ENCODE measurements at regions not wholly inside any gene's neighbourhood (a gene's known extent, or its start where the extent isn't known, plus 50 kb on each side); places are given as distances from the start of the nearest gene placed in this dataset.
"Not testable (repeated sequence)": the region's sequence is repeated elsewhere in the genome, so short reads cannot be mapped to it uniquely, and the experiment has no call there.

DNA sequence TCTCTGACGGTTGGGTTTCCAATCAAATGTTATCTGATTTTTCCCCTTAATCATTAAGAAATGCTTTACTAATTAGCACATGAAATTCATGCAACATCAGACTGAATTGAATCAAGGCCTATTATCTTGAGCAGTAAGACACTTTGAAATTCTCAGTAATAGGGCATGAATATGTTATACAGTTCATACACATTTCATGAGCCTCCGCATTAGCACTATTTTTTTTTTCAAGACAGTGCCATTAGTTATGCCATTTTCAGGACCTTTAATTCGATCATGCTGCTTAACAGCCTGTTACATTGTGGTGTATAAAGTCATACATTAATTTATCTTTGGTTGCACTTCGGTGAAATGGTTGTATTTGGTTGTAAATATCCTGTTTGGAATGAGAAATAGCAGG lies 862.6 kb upstream of the GOT2 start:
- H3K4me3 ChIP-seq (ENCODE audit: low read depth, low read length), result no peak overlapping the region

DNA sequence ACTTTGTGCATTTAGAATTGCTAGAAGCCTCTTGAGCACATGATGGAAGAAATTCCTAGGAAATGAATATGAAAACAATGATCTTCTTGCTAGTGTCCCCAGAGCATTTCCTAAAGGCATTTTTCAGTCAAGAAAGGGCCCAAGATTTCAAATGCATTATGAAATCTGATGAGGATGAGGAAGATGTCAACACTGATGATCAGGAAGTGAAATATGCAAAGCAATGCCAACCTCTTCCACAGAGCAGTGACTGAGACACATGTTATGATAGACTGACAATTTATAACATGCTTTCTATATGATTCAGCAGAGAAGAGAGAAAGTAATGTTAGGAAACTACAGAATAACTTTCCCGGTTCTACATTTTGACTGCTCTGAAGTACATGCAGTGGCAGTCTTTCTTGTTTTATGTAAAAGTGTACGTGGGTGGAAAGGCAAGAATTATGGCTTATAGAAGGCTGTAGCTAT lies 859.1 kb upstream of the GOT2 start:
- H3K4me3 ChIP-seq (ENCODE audit: low read depth, low read length), result no peak overlapping the region

DNA sequence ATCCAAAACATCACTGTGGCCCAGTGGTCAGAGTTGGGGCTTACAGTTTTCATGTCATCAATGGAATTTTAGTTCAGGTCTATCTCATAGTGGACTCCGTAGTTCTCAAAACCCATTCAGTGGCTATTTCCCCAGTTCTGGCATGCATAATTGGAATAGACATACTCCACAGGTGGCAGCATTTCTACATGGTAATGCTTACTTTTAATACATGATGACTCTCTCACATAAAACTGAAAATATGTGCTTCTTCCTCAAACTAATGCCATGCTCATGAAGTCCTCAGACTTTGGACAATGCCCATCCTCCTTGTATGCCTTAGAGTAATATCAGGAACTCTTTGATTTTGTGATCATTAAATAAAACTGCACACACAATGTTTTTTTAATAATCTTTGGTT lies 857.4 kb upstream of the GOT2 start:
- no peak overlapping the region for H3K4me3 ChIP-seq (ENCODE audit: low read depth, low read length)

DNA sequence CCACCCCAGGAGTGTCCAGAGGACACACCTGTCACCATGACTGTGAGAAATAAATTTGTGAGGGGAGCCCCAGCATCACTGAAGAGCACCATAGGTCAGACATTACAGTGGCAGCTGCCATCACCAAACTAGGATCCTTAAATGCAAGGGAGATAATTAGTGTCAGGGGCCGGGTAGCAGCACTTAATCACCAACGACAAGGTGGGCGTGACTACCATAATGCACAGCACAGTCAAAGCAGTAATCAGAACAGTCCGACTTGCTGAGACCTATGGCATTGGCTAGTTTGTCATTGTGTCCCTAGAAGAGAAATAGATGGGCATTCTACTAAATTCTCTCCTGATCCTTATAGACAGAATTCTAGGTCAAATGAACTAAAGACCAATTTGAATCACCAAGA lies 856.7 kb upstream of the GOT2 start:
- no peak overlapping the region for H3K4me3 ChIP-seq (ENCODE audit: low read depth, low read length)

DNA sequence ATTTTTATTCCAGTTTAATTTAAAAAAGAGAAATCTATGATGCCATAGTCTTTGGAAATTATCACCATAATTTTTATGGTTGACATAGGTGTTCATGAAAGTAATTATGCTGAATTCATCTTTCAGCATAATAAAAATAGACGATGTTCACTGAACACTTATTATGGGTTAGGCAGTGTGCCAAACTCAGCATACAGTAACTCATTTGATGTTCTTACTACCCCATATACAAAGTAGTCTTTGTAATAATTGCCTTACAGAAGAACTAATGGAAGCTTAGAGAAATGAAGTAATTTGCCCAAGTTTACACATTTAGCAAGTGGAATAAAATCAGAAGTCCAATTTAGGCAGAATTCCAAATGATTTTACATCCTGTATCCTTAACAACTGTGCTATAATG lies 852.2 kb upstream of the GOT2 start:
- H3K4me3 ChIP-seq (ENCODE audit: low read depth, low read length), result no peak overlapping the region

DNA sequence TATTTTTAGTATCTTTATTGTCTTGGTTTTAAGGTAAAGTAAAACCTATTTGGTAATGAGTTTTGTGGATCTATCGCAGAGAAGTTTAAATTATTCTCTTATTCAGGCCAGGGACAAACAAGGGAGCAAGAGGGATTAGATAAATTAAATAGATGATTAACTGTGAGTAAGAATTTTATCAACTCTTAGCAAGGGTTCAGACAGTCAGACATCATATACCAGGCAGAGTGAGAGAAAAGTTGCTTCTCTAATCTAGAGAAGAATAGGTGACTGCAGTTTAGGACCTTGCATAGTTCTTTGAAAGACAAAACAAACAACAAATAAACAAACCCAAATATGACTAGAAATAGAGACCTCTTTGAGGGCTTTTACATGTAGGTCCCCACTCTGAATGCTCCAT lies 840.2 kb upstream of the GOT2 start:
- H3K4me3 ChIP-seq (ENCODE audit: low read depth, low read length), result no peak overlapping the region

DNA sequence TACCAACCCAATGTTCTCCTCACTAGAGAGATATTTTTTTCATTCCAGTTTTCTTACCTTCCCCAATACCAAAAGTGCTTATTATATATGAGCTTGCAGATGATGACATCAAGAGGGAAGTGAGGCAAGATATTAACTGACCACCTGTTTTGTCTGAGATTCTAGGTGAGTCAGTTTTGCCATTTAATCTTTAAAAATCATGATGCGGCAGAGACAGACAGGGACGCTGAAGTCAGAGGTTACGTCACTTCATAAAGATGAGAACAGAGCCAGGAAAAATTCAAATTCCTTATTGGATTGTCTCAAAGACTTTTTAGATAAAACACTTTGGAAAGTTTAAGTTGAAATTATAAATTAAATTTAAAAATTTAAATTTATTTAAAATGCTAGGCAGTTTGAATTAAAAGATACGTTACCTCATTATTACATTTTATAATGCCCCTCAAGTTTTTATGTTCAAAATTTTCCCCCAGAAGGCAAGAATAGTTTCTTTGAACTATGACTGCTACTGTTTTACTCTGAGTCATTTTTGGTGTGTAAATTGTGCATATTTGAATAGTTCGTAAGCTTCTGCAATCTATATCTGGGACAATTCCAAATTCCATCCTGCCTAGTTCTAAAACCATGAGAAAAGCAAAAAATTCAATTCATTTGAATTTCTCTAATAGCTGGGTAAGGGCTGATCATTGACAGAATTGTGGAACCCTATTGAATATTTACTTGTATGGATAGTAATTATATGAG lies 839.6 kb upstream of the GOT2 start:
- no peak overlapping the region for H3K4me3 ChIP-seq (ENCODE audit: low read depth, low read length)

DNA sequence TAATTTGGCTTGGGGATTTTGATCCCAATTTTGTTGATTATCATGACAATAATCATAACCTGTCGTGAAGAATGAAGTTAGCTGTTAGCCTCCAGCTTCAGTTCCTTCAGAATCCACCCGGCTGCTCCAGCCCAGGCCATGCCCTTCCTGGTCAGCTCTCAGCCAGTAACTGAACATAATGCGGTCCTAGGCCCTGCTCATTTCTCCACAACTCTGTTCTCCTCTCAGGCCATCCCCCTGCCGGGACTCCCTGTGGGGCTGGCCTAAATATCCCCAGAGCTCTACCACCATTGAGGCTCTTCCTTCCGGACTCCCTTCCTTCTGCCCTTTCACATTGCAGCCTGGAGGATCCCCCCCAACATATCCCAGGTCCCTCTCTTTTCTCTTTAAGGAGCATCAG lies 833.4 kb upstream of the GOT2 start:
- H3K4me3 ChIP-seq (ENCODE audit: low read depth, low read length), result no peak overlapping the region

DNA sequence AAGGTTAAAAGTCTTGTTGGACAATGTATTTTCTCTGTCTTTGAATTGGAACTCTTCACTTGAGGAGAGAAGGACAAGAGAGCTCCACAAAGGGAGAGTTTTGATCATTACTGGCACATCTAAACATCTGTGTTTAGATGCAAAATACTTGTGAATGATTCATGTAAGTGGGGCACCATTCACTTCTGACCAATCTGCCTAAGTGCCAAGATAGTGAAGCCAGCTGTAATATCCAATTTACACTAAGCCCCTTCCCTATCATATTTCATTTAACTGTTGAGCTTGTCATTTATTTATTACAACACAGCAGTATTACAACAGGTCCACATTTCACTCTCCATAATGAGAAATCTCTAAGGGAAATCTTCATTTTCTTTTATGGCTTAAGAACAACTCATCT lies 832.3 kb upstream of the GOT2 start:
- no peak overlapping the region for H3K4me3 ChIP-seq (ENCODE audit: low read depth, low read length)

DNA sequence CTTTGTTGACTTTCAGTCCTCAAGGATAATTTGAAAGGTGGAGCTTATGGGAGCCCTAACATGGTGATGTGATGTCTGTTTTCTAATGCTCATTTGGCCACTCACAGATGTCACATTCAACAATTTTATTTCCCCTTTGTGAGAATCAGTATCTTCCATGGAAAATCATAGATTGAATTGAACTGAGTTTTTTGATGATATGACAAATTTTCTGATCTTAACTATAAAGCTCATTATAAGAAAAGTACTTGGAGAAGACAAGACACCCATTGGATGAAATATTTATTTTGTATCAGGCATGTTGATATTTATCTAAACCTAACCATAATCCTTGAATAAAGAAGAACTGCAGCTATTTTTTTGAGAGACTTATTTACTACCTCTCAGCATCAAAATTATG lies 824.6 kb upstream of the GOT2 start:
- H3K4me3 ChIP-seq (ENCODE audit: low read depth, low read length), result no peak overlapping the region

DNA sequence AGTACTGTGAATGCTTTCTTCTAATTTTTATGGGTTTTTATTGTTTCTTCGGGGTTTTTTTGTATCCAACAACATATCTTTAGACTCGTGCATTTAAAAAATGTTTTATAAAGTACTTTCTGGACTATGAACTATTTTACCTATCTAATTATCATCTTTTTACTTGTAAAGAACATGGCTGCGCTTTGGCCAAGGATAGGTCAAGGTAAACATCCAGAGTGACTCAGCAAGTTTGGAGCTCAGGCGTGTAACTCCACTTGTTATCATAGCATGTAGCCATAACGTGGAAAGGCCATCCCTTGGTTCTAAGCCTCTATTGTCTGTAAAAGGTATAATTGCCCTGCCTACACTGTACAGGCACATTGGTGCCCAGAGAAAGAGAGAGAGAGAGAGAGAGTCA lies 818.0 kb upstream of the GOT2 start:
- no peak overlapping the region for H3K4me3 ChIP-seq (ENCODE audit: low read depth, low read length)

DNA sequence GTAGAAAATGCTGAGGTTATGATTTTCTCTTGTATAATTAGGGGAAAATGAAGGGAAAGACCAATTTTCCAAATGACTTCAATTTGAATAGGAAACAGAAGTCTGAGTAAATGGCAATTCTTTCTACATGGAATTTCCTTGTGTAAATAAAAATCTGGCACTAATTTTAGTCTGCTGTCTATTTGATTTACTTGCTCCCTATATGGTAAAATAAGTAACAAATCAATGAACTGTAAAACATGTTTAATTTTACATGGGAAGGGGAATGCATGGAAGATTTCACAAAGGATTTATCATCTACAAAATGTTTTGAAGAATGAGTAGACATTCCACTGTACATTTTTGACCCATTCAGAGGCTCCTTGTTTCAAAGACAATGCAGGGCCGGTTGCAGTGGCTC lies 811.6 kb upstream of the GOT2 start:
- H3K4me3 ChIP-seq (ENCODE audit: low read depth, low read length), result no peak overlapping the region

DNA sequence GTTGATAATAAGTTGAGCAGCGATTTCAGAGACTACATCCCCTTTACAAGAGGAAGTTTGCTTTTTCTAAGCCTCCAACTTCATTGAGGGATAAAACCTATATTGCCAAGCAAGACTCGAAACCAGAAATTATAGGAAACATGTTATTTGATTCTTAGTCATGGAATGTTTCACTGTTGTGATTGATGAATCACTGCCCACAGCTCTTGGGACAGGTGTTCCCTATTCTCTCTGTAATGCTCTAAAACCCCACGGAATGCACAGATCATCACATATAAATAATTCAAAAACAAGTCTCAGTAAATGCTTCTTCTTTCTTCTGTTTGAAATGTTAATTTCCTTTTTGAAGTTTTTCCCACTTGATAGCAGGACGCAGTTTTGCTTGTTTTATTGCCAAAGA lies 809.5 kb upstream of the GOT2 start:
- no peak overlapping the region for H3K4me3 ChIP-seq (ENCODE audit: low read depth, low read length)

DNA sequence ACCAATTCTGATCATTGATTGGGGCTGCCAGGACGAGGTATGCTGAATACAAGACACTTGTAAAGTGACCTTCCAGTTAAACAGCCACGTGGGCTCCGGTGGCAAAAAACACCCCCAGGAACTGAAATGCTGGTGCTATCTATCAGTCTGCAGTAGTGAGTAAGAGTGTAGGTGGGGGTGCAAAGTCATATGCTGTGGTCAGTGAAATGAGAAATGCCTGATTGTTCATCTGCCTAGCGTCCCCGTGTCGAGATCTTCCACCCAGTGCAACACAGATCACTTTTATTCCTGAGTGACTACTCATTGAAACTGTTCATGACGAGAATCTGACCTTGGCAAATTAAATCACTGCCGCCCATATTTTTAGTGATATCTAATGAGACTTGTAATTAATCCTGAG lies 806.5 kb upstream of the GOT2 start:
- no peak overlapping the region for H3K4me3 ChIP-seq (ENCODE audit: low read depth, low read length)

DNA sequence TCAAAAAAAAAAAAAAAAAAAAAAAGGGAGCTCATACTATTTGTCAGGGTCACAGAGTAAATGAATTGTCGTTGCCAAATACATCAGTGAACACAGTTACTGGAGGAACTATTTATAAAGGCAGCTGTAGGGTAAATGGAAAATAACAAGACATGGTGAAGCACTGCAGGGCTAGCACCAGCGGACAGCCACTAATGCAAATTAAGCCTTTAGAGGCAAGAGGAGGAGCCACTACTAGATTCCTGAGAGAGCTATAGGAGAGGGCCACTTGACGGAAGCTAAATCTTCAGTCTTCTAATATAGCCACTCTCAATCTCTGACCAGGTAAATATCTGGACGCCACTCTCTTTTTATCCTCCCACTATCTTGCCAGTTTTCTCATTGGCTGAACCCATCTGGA lies 801.2 kb upstream of the GOT2 start:
- H3K4me3 ChIP-seq (ENCODE audit: low read depth, low read length), result no peak overlapping the region

DNA sequence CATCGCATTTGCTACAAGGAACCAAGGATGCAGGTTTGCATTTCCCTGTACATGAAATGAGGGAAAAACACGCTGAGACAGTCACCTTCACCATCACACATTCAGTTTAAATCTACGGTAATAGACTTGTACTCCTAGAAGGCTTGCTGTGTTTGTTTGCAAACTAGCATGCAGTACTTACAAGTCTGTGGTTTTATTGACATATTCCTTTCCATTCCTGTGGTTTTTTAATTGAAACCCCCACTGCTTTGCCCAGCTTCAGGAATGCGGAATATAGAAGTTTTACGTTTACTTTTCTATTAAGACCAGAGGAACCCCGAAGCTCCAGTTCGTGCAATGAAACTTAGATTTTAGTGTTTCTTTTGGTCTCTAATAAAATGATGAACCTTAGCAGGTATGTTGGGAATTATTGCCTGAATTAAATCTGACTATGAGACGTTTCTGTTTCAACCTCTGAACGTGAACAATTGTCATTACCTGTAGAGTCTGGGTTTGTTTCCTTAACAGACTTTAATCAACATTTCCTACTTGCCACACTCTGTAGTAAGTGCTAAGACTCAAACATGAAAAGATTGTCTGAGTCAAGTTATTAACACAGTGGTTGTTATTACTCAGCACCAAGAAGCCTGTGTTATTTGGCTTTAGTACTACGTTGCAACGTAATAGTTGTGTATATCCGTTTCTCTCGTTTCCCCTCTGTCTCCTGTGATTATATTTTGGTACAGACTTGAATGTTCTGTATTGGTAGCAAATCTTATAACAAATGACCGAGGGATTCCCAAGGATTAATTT lies 793.3 kb upstream of the GOT2 start:
- no peak overlapping the region for H3K4me3 ChIP-seq (ENCODE audit: low read depth, low read length)

DNA sequence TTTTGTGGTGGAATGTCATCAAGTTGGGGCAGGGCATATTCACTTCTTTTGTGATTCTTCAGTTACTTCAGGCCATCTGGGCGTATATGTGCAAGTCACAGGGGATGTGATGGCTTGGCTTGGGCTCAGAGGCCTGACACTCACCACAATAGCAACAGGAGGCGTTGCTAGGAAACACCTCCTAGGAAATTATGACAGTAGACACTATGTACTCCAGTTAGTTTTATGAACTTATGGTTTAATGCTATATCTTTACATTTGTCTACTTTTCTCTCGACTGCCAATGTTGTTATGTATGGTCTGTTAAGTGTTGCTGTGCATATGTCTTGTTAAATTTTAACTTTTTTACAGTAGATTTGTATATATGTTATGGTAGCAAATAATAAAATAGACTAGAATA lies 788.7 kb upstream of the GOT2 start:
- no peak overlapping the region for H3K4me3 ChIP-seq (ENCODE audit: low read depth, low read length)

DNA sequence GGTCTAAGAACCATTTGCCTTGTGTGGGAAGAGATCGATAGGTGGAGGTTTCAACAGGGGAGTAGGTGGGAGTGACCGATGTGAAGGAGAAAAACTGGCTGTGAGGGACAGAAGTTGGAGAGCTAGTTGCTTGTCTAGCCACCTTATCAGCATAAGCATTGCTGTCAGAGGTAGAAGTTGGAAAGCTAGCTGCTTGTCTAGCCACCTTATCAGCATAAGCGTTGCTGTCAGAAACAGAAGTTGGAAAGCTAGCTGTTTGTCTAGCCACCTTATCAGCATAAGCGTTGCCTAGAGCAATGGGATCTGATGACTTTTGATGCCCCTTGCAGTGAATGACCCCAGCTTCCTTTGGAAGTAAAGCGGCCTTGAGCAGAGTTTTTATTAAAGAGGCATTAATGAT lies 784.6 kb upstream of the GOT2 start:
- H3K4me3 ChIP-seq (ENCODE audit: low read depth, low read length), result not testable (repeated sequence)

DNA sequence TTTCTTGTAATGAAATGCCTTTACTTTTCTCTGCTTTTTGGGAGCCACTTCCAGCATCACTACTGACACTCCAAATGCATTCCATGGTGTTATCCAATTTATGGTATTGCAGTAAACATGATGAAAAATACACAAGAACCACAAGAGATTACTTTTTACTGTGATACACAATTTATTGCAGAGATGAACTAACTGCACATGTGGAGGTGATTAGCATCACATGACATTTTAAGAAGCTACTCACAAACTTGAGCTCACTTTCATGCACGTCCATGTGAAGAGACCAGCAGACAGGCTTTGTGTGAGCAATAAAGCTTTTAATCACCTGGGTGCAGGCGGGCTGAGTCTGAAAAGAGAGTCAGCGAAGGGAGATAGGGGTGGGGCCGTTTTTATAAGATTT lies 780.5 kb upstream of the GOT2 start:
- no peak overlapping the region for H3K4me3 ChIP-seq (ENCODE audit: low read depth, low read length)

DNA sequence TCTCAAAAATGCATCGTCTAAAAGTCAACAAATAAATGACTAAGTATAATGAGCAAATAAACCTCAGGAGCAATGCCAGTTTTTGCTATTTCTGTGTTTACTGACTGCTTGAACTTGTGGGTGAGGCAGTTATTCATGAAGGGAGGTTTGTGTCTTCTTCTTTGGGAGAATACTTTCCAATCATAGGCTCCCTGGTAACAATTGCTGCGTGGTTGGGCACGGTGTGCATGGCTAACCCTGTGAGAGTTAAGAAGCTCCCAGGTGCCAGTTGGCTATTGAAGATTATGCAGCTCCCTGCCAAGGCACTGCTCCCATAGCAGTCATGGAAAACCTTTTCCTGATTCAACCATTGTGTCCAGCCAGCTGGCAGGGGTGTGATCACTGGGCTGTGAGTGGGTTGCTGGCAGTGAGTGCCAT lies 775.9 kb upstream of the GOT2 start:
- no peak overlapping the region for H3K4me3 ChIP-seq (ENCODE audit: low read depth, low read length)

DNA sequence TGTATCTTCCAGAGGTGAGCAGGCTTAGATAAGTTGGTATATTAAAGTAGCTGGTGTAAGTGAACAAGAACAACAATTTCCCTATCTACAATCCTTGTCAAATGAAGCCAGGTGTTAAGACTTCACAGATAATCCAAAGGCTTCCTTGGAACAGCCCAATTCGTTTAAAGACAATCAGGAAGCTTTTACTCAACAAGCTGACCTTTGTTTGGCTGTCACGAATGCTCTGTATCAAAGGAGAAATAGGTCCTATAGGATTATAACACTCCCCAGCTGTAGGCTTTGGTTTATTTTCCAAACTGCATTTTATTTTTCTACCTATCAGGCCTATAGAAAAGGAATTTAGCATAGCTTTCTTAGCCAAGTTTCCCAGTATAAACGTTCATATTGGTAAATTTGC lies 766.5 kb upstream of the GOT2 start:
- no peak overlapping the region for H3K4me3 ChIP-seq (ENCODE audit: low read depth, low read length)

DNA sequence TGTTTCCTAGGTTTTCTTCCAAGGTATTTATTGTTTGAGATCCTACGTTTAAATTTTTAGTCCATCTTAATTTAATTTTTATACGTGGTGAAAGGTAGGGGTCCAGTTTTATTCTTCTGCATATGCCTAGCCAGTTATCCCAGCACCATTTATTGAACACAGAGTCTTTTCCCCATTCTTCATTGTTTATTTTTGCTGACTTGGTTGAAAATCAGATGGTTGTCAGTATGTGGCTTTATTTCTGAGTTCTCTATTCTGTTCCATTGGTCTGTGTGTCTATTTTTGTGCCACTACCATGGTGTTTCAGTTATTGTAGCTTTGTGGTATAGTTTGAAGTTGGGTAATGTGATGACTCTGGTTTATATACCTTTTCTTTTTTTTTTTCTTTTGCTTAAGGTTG lies 753.0 kb upstream of the GOT2 start:
- H3K4me3 ChIP-seq (ENCODE audit: low read depth, low read length), result no peak overlapping the region

All from iPS-11a (cell line).